ENCODE measurements at regions not wholly inside any gene's neighbourhood (a gene's known extent, or its start where the extent isn't known, plus 50 kb on each side); places are given as distances from the start of the nearest gene placed in this dataset.

GRCh38 chr17:72393553-72393952, 272.7 kb downstream of the SOX9 start:
- Histone ChIP-seq H3K9ac (replicated peaks; ENCODE audit: extremely low read depth, insufficient read depth, low read length) (peak overlapping the region; percentile 12), H3K27me3 (ENCODE audit: control insufficient read depth in 2 of 2, insufficient read depth in 2 of 2, low read length in 2 of 2) (no peaks in the 10 kb centered on the region), H3K9me1 (replicated peaks; ENCODE audit: control insufficient read depth, extremely low read depth, insufficient read depth, low read length) (no peaks in the 10 kb centered on the region), H3K4me1 (ENCODE audit: control insufficient read depth, extremely low read depth, insufficient read depth, low read length) (peaks cover 19% of the 10 kb centered on the region), H3K36me3 (ENCODE audit: control insufficient read depth in 2 of 2, extremely low read depth in 1 of 2, insufficient read depth in 2 of 2, low read length in 2 of 2) (no peaks in the 10 kb centered on the region), H3K4me3 (replicated peaks in 1 of 3; ENCODE audit: insufficient read depth in 1 of 3, low read depth in 1 of 3, low read length in 3 of 3) (no peak overlapping the region), H3K27ac (ENCODE audit: insufficient read depth, low read depth, low read length) (peak overlapping the region; percentile 53), H3K4me2 (ENCODE audit: insufficient read depth, low read length) (peak overlapping the region; percentile 49), H3K79me2 (ENCODE audit: control insufficient read depth, insufficient read depth, low read length) (no peaks in the 10 kb centered on the region), H4K20me1 (replicated peaks; ENCODE audit: control insufficient read depth, extremely low read depth, insufficient read depth, low read length) (no peaks in the 10 kb centered on the region), H2AFZ (ENCODE audit: low read depth, low read length) (no peak overlapping the region), H3K9me3 (replicated peaks; ENCODE audit: control insufficient read depth, insufficient read depth, low read length) (no peaks in the 10 kb centered on the region)
- peak; percentile 40 for TF ChIP-seq FOS (IDR thresholded peaks at IDR 0.05; ENCODE audit: borderline replicate concordance, insufficient read depth, low read length)
- no peak for TF ChIP-seq MYC (IDR thresholded peaks at IDR 0.05; ENCODE audit: low read depth, low read length)
- no peak for TF ChIP-seq CTCF (IDR thresholded peaks at IDR 0.05; ENCODE audit: extremely low read depth in 1 of 2, insufficient read depth in 1 of 2, low read depth in 1 of 2, low read length in 2 of 2)
- peak; percentile 24 for TF ChIP-seq JUN (IDR thresholded peaks at IDR 0.05; ENCODE audit: borderline replicate concordance, insufficient read depth, insufficient read length, low read depth)
- peak; percentile 34 for TF ChIP-seq GATA2 (IDR thresholded peaks at IDR 0.05; ENCODE audit: insufficient read depth, insufficient read length, low read depth, low read length)
- TF ChIP-seq POLR2AphosphoS5 (IDR thresholded peaks at IDR 0.05; ENCODE audit: insufficient read depth, low read depth, low read length), result peak; percentile 15
- FAIRE-seq (peak; percentile 4), DNase-seq (ENCODE audit: low read depth, low spot score) (peak; percentile 14)
- intact Hi-C loops (cut with micrococcal nuclease), result loop anchor here (1.0 to 5.0 kb wide), 3 partner anchors 13 to 56 kb away; no protein-coding TSS in a partner anchor
- ChIA-PET POLR2A (no interaction called here), CTCF (interaction anchor here (1.1 kb wide), 1 partner anchor 28 kb away, joined by 3 read pairs; no protein-coding TSS in a partner anchor)
- dilution Hi-C loops (cut with MboI; ENCODE audit: extremely low pct_ligation_motif_present, low sequenced_read_pairs), result no loop called here
- no TSS peak for BruUV-seq (replicated peaks)
